Stimulated activated CD4-positive, alpha-beta T cell treated with anti-CD3 and anti-CD28 coated beads, Interleukin-15, amount 100 ng/mL, for 1 hour (primary cell): ENCODE measurements at regions not wholly inside any gene's neighbourhood (a gene's known extent, or its start where the extent isn't known, plus 50 kb on each side); places are given as distances from the start of the nearest gene placed in this dataset.

Experiments used
- DNase-seq, 2 donors: peaks; one replicate each; pipeline ENCODE4 v3.0.0-alpha.2; 2020; ENCODE audit warnings: low read depth in 1 of 2, low spot score in 1 of 2

GRCh38 chr10:29962166-29962850 lies 97.1 kb downstream of the JCAD start:
- DNase-seq, result no peak

GRCh38 chr10:29961351-29961750 lies 98.0 kb downstream of the JCAD start:
- no peak for DNase-seq

GRCh38 chr10:29960261-29960660 lies 99.1 kb downstream of the JCAD start:
- no peak for DNase-seq

DNA sequence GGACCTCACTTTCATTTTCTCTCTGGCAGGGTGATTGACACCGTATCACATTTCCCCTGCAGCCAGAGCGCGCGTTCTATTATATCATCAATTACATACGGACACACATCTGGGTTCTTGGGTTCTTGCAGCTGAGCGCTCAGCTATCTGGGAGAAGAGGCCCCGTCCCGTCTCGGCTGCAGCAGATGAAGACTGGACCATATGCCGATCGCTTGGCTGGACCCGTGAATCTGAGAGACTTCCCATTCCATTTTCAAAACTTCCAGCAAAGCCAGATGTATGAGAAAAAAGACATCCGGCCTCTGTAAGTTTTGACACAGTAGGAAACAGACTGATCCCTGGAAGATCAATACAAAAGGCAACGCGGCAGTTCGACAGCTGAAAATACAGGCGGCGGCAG lies 99.8 kb downstream of the JCAD start:
- DNase-seq, result no peak

DNA sequence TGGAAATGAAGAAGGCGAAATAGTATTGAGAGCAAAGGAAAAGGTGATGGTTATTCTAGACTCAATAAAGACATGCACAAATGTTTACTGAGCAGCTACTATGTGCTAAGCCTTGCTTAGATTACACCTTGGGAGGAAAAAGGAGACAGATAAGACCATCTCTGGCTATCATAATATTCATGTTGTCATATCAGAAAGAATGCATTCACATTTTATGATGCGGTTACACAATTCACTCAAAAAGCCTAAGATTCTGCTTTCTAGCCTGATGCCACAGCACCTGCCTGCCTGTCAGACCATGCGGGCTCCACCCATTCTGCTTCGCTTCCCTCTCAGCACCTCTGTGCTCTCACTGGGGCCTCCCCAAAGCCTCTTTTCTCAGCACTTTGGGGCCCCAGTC lies 100.9 kb downstream of the JCAD start:
- DNase-seq, result no peak

- DNase-seq, result no peak
Measured at GRCh38 chr10:29957907-29958331, 101.5 kb downstream of the JCAD start.

- no peak for DNase-seq
Measured at GRCh38 chr10:29957236-29957635, 102.2 kb downstream of the JCAD start.

- no peak for DNase-seq
Measured at GRCh38 chr10:29956335-29956924, 103.0 kb downstream of the JCAD start.

GRCh38 chr10:29955329-29955935 lies 104.0 kb downstream of the JCAD start:
- DNase-seq, result no peak

- no peak for DNase-seq
Measured at GRCh38 chr10:29951441-29951931, 107.9 kb downstream of the JCAD start.

GRCh38 chr10:29950391-29950790 lies 109.0 kb downstream of the JCAD start:
- DNase-seq, result no peak

DNA sequence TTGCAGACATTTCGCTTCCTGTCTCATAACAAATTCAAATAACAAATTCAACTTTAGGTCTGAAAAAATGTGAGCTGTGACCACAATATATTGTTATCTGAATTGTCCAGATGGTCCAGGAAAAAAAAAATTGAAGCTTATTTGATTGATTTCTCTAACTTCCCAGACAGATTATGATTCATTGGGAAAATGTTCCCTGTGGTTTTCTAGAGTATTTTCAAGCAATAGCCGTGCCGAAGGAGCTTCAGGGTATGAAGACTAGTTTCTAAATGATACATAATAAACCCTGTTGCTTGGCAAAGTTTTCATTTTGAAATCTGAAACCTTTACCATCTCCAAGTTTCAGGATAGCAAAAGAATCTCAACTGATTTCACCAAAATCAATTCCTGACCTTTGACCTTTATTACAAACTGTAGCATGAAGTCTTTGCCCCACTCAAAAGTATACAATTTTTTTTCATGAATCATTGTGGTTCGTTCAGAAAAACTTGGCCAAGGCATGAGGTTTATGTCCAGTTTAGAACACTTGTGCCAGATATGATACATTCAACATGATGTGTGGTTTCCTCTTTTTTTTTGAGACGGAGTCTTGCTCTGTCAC lies 109.9 kb downstream of the JCAD start:
- DNase-seq, result no peak

GRCh38 chr10:29948881-29949355 lies 110.5 kb downstream of the JCAD start:
- DNase-seq, result no peak

- no peak for DNase-seq
Measured at GRCh38 chr10:29947701-29948060, 111.7 kb downstream of the JCAD start.

DNA sequence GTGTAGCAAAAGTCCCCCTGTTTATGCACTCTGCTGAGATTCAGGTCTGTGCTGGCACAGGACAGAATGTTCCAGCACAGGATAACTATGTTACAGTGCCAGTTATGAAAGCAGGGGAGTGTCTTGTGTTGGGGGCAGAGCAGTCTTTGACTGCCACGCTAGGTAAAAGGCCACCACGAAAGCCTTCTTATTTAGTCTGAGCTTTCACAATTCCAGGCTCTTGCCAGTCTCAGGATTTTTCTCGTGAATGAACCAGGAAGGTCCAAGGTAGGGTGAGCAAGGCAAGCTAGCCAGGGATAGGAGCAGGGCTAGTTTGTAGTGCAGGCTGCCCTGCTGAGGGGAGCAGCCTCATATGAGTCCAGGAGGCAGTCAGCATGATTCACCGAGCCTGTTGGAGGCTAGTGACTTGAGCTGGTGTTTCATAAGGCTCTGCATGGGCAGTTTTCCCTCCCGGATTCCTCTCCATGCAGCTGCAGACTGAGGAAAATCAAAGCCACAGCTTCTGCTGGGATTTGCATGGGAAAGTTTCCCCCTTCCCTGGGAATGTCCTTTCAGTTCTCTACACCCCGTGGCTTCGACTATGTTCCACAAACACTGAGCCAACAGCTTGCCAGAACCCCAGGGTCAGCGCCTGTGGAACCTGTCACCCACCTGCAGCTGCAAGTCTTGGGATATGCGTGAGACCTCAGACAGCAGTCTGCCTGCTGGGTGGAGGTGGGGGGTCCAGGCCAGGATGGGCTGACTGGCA lies 112.3 kb downstream of the JCAD start:
- DNase-seq, result no peak

DNA sequence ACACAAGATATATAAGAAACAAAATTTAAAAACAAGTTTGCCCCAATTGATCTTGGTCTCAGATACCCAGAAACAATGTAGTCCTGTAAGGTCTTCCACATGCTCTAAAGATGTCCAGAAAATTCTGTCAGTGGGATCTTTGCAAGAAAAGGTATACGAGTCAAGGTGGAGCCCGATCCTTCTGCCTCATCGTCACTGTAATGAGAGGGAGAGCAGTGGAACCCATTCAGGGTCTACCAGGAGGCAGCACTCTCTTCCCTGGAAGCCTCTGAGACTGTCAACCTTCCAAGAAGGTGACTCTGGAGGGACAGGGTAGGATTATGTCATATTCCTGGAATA lies 112.8 kb downstream of the JCAD start:
- DNase-seq, result no peak

DNA sequence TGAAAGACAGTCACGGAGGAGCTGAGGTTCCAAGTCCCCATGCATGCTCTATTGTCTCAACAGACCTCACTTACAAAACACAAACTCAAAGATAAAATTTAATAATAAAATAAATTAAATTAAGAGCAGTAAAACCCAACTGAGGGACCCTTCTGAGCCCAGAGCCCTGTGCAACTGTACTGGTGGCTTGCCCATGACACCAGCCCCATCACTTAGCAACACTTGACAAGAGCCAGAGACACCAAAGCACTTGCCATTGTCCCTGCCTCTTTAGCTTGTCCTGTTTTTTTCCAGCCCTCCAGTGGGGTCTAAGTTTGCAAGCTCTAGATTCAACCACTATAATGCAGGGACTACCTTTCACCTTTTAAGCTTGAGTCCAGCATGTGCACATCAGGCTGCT lies 117.9 kb downstream of the JCAD start:
- DNase-seq, result no peak

GRCh38 chr10:29932991-29933390 lies 126.4 kb downstream of the JCAD start:
- no peak for DNase-seq

- no peak for DNase-seq
Measured at GRCh38 chr10:29931833-29932232, 127.6 kb downstream of the JCAD start.

GRCh38 chr10:29929006-29929405 lies 130.4 kb downstream of the JCAD start:
- DNase-seq, result no peak

- DNase-seq, result no peak
Measured at GRCh38 chr10:29926693-29927048, 132.7 kb downstream of the JCAD start.
